Upper lobe of left lung (tissue), 4 donors: ENCODE measurements at regions not wholly inside any gene's neighbourhood (a gene's known extent, or its start where the extent isn't known, plus 50 kb on each side); places are given as distances from the start of the nearest gene placed in this dataset.

Experiments
- POLR2A ChIP-seq, 4 donors: fragments of 450-650 bp; IDR thresholded peaks; one replicate each; pipeline ENCODE4 v1.5.1; 2016 to 2017; ENCODE audit warnings: antibody characterized with exemption in 4 of 4, mild to moderate bottlenecking in 2 of 4
- POLR2AphosphoS5 ChIP-seq, 2 donors: sonication (generic); formaldehyde crosslinking; IDR thresholded peaks; one replicate each; pipeline ENCODE4 v1.5.1; 2017; ENCODE audit warnings: antibody characterized with exemption in 2 of 2
- TF ChIP-seq, protein P1 (sequence below), 6 experiments: fragments of 450-650 bp in 4 of 6; fragments of 200-600 bp in 2 of 6; sonication (generic) in 2 of 6; IDR thresholded peaks; one replicate each; pipeline ENCODE4 v1.5.1; 2016 to 2019; ENCODE audit warnings: antibody characterized with exemption in 6 of 6

DNA sequence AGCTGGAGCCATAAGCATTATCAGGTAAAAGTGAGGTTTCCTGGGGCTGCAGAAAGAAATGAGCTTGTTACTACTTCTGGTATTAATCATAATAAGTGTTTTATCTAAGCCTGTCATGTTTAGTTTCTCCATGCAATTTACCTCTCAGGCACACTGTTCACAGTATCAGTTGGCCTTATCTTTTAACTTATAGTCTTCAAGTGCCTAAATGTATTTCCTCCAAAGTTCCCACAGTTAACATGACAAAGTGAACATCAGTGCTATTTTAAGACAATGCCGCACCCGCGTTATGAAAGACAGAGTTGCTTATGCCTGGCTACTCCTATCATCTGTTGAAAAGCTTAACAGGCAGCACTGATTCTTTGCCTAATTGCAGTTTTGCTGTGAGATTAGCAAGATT lies 408.7 kb upstream of the FAM241A start:
- TF ChIP-seq, protein P1, sequence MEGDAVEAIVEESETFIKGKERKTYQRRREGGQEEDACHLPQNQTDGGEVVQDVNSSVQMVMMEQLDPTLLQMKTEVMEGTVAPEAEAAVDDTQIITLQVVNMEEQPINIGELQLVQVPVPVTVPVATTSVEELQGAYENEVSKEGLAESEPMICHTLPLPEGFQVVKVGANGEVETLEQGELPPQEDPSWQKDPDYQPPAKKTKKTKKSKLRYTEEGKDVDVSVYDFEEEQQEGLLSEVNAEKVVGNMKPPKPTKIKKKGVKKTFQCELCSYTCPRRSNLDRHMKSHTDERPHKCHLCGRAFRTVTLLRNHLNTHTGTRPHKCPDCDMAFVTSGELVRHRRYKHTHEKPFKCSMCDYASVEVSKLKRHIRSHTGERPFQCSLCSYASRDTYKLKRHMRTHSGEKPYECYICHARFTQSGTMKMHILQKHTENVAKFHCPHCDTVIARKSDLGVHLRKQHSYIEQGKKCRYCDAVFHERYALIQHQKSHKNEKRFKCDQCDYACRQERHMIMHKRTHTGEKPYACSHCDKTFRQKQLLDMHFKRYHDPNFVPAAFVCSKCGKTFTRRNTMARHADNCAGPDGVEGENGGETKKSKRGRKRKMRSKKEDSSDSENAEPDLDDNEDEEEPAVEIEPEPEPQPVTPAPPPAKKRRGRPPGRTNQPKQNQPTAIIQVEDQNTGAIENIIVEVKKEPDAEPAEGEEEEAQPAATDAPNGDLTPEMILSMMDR (IDR thresholded peaks at IDR 0.05), result no peak
- TF ChIP-seq POLR2A (IDR thresholded peaks at IDR 0.05) (no peak), POLR2AphosphoS5 (IDR thresholded peaks at IDR 0.05) (no peak)
